Left ventricle myocardium superior (tissue), 1 donor: ENCODE measurements at regions not wholly inside any gene's neighbourhood (a gene's known extent, or its start where the extent isn't known, plus 50 kb on each side); places are given as distances from the start of the nearest gene placed in this dataset.

Experiments
- ATAC-seq: fragments of 200-7000 bp; cut with Tn5 transposase; one replicate; pipeline ENCODE4 v1.9.1; 2020; ENCODE audit warnings: mild to moderate bottlenecking, moderate library complexity
- DNase-seq: peaks from one replicate; pipeline ENCODE4 v3.0.0-alpha.2; 2020
- intact Hi-C: fragments of 100-400 bp; cut with micrococcal nuclease; formaldehyde crosslinking; loops from one replicate; pipeline ENCODE4 v1.11.0; 2022
- donor health status: DM: no; HTN: yes; CAD: no; lungs with severe emphysema.

GRCh38 chr18:2316751-2317696 is 254.3 kb downstream of the METTL4 start:
- DNase-seq (no peak), ATAC-seq (no peak)
- intact Hi-C loops = no loop called here

- intact Hi-C loops = no loop called here
- ATAC-seq = no peak
- DNase-seq = no peak
These were observed 246.8 kb downstream of the METTL4 start for GRCh38 chr18:2324459-2324858.

DNA sequence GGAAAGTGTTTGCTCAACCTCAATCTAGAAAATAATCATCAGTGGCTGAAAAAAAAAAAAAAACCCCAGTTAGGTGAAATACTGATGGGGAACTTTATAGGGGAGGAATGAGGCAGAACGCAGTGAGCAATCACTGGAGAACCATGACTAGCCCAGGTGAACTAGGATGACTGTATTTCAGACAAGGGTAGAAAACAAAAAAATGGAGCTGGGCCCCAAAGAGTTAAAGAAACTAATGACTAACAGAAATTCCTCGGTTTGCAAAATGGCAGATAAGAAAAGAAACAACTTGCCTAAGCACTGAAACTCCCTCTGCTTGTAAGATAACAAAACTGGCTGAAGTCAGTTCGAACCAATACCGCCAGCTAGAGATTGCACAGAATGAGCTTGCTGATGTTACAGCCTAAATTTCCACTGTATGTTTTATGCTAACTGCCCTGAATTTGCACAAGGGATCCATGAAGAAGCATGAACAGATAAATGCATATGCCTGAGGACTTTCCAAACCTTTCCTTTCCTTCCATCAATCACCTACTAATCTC is 245.9 kb downstream of the METTL4 start:
- intact Hi-C loops = no loop called here
- DNase-seq (no peak), ATAC-seq (no peak)

DNA sequence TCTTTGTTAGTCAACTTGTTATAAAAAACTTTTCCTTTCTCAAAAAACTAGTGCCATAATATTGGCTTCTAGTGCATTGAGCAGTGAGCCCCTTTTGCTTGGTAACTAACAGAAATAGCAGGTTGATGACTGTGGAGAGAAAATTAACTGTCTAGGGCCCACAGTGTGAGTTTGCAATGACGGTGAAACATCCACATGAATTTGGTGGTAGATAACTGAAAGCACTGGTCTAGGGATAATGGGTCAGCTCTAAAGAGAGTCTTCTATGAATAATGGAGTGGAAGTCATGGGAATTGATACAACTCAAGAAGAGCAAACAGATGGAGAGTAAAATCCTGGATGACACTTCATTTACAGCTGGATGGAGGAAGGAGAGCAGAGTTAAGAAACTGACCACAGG is 245.4 kb downstream of the METTL4 start:
- DNase-seq (no peak), ATAC-seq (no peak)

DNA sequence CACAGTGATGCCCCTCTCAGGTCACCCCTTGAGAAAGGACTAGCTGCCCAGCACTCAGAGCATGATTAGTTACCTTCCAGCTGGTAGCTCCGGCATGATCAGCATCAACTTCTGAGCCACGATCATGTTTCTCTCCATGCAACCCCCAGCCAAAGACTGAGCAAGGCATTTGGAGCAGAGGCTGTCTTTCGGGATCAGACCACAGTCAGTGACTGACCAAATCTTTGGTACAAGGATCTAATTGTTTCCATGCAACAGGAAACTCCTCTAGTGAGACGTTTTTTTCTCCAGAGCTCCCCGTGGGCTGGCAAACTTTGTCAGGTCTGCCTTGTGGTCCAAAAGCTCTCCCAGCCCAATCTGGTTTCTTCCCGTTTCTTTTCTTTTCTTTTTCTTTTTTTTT is 244.3 kb downstream of the METTL4 start:
- intact Hi-C loops = no loop called here
- ATAC-seq (no peak), DNase-seq (no peak)

More for the DNA sequence above, 245.4 kb downstream of the METTL4 start:
- intact Hi-C loops = no loop called here

- intact Hi-C loops = loop anchor here (10.0 kb wide), 1 partner anchor 214 kb away; no protein-coding TSS in a partner anchor
- DNase-seq (no peak), ATAC-seq (no peak)
These were observed 240.5 kb downstream of the METTL4 start for GRCh38 chr18:2330764-2331163.

DNA sequence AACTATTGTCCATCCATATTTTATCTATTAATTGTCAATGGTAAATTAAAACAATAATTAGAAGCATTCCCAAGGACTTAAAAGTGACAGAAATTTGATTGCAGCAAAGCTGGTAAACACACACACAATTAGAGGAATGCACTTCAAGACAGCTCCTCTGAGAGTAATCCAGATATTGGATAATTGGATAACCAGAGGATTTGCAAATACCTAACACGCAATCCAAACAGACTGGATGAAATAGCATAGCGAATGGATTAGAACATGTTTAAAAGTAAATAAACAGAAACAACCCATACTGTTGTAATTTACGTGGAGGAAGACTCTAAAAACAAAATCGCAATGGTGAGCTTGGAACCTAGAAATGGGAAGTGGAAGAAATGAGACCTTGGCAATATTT is 239.8 kb downstream of the METTL4 start:
- DNase-seq (no peak), ATAC-seq (no peak)
- intact Hi-C loops = loop anchor here (10.0 kb wide), 1 partner anchor 213 kb away; no protein-coding TSS in a partner anchor

DNA sequence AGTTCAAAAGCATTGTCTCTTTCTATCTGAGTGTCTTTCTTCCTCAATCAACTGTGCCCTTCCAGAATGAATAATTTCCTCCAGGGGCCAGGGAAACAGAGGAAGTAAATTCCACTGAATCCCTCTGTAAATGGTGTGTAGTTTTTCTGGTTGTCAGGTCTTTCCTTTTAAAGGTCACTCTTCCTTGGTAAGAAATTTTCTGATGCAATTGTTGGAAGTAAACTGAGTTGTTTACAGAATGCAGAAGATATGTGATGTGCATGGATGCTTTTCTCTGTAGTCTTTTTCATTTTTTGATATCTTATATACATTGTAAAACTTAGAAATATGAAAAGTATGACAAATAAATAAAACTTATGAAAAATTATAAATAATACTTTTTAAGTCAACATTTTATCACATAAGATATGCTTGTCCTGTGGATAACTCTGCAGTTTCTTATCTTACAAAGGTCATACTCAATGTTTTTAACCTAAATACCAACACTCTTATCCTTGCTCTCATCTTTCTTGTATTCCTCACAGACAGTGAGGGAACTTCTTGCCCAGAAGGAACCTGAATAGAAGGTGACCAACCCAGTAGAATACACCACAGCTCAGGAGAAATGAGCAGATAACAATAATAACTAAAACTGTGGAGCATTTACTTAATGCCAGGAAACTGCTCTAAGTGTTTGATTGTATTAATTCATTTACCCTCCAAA is 234.5 kb downstream of the METTL4 start:
- intact Hi-C loops = loop anchor here (10.0 kb wide), 1 partner anchor 208 kb away; no protein-coding TSS in a partner anchor
- ATAC-seq (no peak), DNase-seq (no peak)

- intact Hi-C loops = loop anchor here (10.0 kb wide), 1 partner anchor 207 kb away; no protein-coding TSS in a partner anchor
- DNase-seq (peak; percentile 35), ATAC-seq (no peak)
These were observed 233.7 kb downstream of the METTL4 start for GRCh38 chr18:2337552-2338141.

DNA sequence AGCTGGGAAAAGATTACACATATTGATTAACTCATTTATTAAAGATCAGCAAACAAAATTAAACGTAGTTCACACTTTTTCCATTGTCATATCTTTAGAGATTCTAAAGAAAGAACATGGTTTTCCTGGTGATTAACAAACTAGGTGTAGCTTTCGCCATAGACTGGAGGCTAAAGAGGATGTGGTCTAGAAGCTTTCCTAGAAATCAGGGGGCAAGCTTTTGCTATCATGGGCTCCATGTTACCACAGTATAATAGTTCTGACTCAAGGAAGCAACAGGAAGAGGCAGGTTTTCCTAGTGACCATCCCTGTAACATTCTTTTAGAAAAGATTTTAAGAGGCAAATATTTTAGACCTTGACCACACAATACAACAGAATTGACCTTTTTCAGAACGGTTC is 232.7 kb downstream of the METTL4 start:
- no peak for ATAC-seq
- DNase-seq = no peak
- intact Hi-C loops = loop anchor here (10.0 kb wide), 1 partner anchor 206 kb away; no protein-coding TSS in a partner anchor

GRCh38 chr18:2340335-2340734 is 231.0 kb downstream of the METTL4 start:
- no peak for ATAC-seq
- DNase-seq = no peak
- intact Hi-C loops = no loop called here

GRCh38 chr18:2348003-2348402 is 223.3 kb downstream of the METTL4 start:
- no peak for ATAC-seq
- intact Hi-C loops = no loop called here
- no peak for DNase-seq

DNA sequence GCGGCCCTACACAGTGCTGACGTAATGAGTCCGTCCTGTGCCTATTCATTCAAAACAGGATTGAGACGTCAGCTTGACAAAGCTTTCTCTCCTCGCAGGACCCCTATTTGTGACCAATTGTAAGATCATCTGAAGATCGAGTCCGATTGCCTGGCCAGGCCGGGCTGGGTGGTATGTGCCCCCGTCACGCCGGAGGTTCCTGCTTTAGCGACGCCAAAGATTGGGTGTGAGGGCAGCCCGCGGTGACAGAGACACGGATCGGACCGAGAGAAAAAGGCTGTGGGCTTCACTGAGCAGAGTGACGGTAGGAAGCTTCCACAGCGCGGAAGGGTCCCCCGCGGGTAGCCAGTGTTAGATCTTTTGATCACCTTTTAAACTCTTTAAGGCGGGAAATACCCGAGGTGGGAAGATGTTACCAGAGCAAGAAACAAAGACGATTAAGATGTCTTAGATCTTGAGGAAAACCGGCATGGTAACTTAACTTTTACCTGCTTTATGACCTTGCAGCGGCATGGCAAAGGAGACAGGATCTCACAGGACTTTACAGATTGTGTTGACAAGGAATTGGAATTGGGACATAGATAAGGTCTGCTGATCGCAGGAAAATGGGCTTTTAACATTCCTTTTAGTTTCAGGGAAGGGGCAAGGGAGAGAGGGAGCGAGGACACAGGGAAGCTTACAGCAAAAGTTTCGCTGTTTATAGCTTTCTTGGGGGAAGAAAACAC is 220.0 kb downstream of the METTL4 start:
- intact Hi-C loops = no loop called here
- DNase-seq = peak; percentile 23

DNA sequence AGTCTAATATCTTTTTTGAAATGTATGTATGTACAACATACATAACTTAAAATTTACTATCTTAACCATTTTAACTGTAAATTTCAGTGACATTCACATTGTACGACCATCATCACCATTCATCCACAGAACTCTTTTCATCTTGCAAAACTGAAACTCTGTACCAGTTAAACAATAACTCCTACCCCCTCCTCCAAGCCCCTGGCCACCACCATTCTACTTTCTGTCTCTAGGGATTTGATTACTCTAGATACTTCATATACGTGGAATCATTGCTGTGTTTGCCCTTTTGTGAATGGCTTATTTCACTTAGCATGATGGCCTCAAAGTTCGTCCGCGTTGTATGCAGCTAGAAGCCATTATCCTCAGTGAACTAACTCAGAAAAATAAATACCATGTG is 217.0 kb downstream of the METTL4 start:
- no peak for DNase-seq
- intact Hi-C loops = no loop called here
- ATAC-seq = no peak

More for the DNA sequence above, 220.0 kb downstream of the METTL4 start:
- no peak for ATAC-seq

- no peak for ATAC-seq
- DNase-seq = no peak
- intact Hi-C loops = no loop called here
These were observed 214.4 kb downstream of the METTL4 start for GRCh38 chr18:2356906-2357305.

DNA sequence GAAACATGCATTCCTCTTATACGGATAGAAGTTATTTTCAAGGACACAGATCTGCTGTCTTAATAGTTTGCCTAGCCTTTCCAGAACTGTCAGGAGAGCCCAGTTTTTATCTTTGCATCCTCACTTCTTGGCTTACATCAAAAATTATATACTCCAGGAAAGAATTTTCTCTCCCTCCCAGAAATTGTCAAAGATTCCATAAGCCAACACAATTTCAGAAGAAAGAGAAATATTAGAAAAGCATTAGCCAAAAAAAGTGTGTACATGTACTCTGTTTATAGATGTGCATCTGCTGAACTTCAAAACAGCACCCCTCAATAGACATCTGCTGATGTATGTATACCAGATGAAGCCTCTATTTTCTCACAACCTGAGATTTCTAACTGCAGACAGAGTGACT is 210.4 kb downstream of the METTL4 start:
- intact Hi-C loops = no loop called here

DNA sequence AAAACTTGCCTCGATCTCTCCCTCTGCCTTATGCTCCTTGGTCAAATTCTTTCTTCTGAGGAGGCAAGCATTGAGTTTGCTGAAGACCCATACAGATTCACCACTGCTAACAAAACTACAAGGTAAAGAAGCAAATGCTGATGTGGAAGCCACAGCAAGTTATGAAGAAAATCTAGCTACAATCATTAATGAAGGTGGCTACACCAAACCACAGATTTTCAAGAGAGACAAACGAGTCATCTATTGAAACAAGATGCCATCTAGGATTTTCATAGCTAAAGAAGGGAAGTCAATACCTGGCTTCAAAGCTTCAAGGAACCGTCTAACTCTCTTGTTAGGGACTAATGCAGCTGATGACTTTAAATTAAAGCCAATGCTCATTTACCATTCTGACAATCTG is 203.2 kb downstream of the METTL4 start:
- ATAC-seq = no peak
- intact Hi-C loops = no loop called here

More for the DNA sequence above, 210.4 kb downstream of the METTL4 start:
- no peak for DNase-seq
- ATAC-seq = no peak

DNA sequence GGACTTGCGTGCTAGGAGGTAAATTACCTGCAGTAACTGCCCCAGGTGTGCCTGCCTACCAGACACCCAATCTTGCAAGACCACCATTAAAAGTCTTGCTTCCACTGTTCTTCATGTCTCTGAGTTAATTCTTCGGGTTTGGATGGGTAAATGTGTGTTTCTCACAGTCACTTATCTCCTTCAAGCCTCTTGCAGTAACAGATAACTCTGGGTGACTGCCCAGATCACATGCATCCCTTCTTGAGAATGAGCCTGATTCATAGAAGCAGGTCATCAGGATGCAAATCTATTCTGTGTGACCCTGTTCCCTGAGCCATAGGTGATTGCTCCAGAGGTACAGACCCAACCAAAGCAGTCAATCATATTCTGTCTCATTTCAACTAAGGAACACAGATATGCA is 194.6 kb downstream of the METTL4 start:
- DNase-seq (no peak), ATAC-seq (no peak)
- intact Hi-C loops = no loop called here

More for the DNA sequence above, 203.2 kb downstream of the METTL4 start:
- DNase-seq = no peak

GRCh38 chr18:2380101-2380500 is 191.2 kb downstream of the METTL4 start:
- DNase-seq (no peak), ATAC-seq (no peak)
- intact Hi-C loops = no loop called here
